ENCODE measurements at regions not wholly inside any gene's neighbourhood (a gene's known extent, or its start where the extent isn't known, plus 50 kb on each side); places are given as distances from the start of the nearest gene placed in this dataset.

- Histone ChIP-seq H3K4me1 (no peaks in the 10 kb centered on the region), H3K4me3 (no peak overlapping the region), H3K27me3 (no peaks in the 10 kb centered on the region), H3K27ac (no peak overlapping the region), H3K36me3 (replicated peaks in 1 of 2; ENCODE audit: insufficient read depth in 1 of 2, low read depth in 2 of 2) (no peaks in the 10 kb centered on the region), H3K9me3 (no peaks in the 10 kb centered on the region)
- DNase-seq (no peak), ATAC-seq (no peak)
- TF ChIP-seq POLR2A (IDR thresholded peaks at IDR 0.05) (no peak), CTCF (IDR thresholded peaks at IDR 0.05) (no peak)
- intact Hi-C loops (cut with DNase I): no loop called here
- 28 to 47% methylated on average over 5 of the region's 5 CpGs for WGBS, 2 donors
Measured at GRCh38 chr2:81672516-81672915, 1368.0 kb upstream of the LRRTM1 start.

GRCh38 chr2:81670885-81671284, 1366.3 kb upstream of the LRRTM1 start:
- H3K27me3 ChIP-seq: no peaks in the 10 kb centered on the region
- intact Hi-C loops (cut with DNase I): no loop called here
- WGBS, 2 donors: 46 to 71% methylated on average over 1 of the region's 1 CpG
- H3K4me1 ChIP-seq: no peaks in the 10 kb centered on the region
- no peak overlapping the region for H3K27ac ChIP-seq
- ATAC-seq (no peak), DNase-seq (no peak)
- H3K36me3 ChIP-seq (replicated peaks in 1 of 2; ENCODE audit: insufficient read depth in 1 of 2, low read depth in 2 of 2): no peaks in the 10 kb centered on the region
- no peaks in the 10 kb centered on the region for H3K9me3 ChIP-seq
- TF ChIP-seq POLR2A (IDR thresholded peaks at IDR 0.05) (no peak), CTCF (IDR thresholded peaks at IDR 0.05) (no peak)
- H3K4me3 ChIP-seq: no peak overlapping the region

- intact Hi-C loops (cut with DNase I): no loop called here
- ATAC-seq: no peak
- DNase-seq: no peak
- Histone ChIP-seq H3K4me1 (no peaks in the 10 kb centered on the region), H3K9me3 (peaks cover 0 to 6% (median 0%) of the 10 kb centered on the region in 3 donors), H3K27me3 (no peaks in the 10 kb centered on the region), H3K36me3 (replicated peaks in 1 of 2; ENCODE audit: insufficient read depth in 1 of 2, low read depth in 2 of 2) (no peaks in the 10 kb centered on the region), H3K27ac (no peak overlapping the region), H3K4me3 (no peak overlapping the region)
- WGBS, 2 donors: 59 to 81% methylated on average over 3 of the region's 3 CpGs
- TF ChIP-seq CTCF (IDR thresholded peaks at IDR 0.05) (no peak), POLR2A (IDR thresholded peaks at IDR 0.05) (no peak)
Measured at GRCh38 chr2:81661081-81661480, 1356.5 kb upstream of the LRRTM1 start.

- 60 to 75% methylated on average over 4 of the region's 4 CpGs for WGBS, 2 donors
- ATAC-seq (no peak), DNase-seq (no peak)
- no peaks in the 10 kb centered on the region for H3K27me3 ChIP-seq
- intact Hi-C loops (cut with DNase I): no loop called here
- H3K4me3 ChIP-seq: no peak overlapping the region
- peaks cover 0 to 6% (median 0%) of the 10 kb centered on the region in 3 donors for H3K9me3 ChIP-seq
- no peaks in the 10 kb centered on the region for H3K4me1 ChIP-seq
- no peak overlapping the region for H3K27ac ChIP-seq
- H3K36me3 ChIP-seq (replicated peaks in 1 of 2; ENCODE audit: insufficient read depth in 1 of 2, low read depth in 2 of 2): no peaks in the 10 kb centered on the region
- TF ChIP-seq CTCF (IDR thresholded peaks at IDR 0.05) (no peak), POLR2A (IDR thresholded peaks at IDR 0.05) (no peak)
Measured at GRCh38 chr2:81658227-81658626, 1353.7 kb upstream of the LRRTM1 start.

- DNase-seq: no peak
- H3K4me1 ChIP-seq: no peaks in the 10 kb centered on the region
- no peak overlapping the region for H3K27ac ChIP-seq
- WGBS, 2 donors: 60 to 69% methylated on average over 6 of the region's 6 CpGs
- H3K36me3 ChIP-seq (replicated peaks in 1 of 2; ENCODE audit: insufficient read depth in 1 of 2, low read depth in 2 of 2): no peaks in the 10 kb centered on the region
- no peak for ATAC-seq
- H3K4me3 ChIP-seq: no peak overlapping the region
- TF ChIP-seq POLR2A (IDR thresholded peaks at IDR 0.05): no peak
- no peak for TF ChIP-seq CTCF (IDR thresholded peaks at IDR 0.05)
- no peaks in the 10 kb centered on the region for H3K9me3 ChIP-seq
- intact Hi-C loops (cut with DNase I): no loop called here
- no peaks in the 10 kb centered on the region for H3K27me3 ChIP-seq
Measured at GRCh38 chr2:81650048-81650971, 1345.8 kb upstream of the LRRTM1 start.

Measured in body of pancreas (tissue), 4 donors.